ENCODE measurements at regions not wholly inside any gene's neighbourhood (a gene's known extent, or its start where the extent isn't known, plus 50 kb on each side); places are given as distances from the start of the nearest gene placed in this dataset.

- Histone ChIP-seq H3K4me1 (no peaks in the 10 kb centered on the region), H3K27me3 (no peaks in the 10 kb centered on the region), H3K9me3 (no peaks in the 10 kb centered on the region), H3K27ac (no peak overlapping the region), H3K36me3 (replicated peaks in 1 of 2; ENCODE audit: insufficient read depth in 1 of 2, low read depth in 2 of 2) (no peaks in the 10 kb centered on the region), H3K4me3 (no peak overlapping the region)
- DNase-seq (no peak), ATAC-seq (no peak)
- no peak for TF ChIP-seq POLR2A (IDR thresholded peaks at IDR 0.05)
- TF ChIP-seq CTCF (IDR thresholded peaks at IDR 0.05): no peak
- 69 to 79% methylated on average over 4 of the region's 4 CpGs for WGBS, 2 donors
- intact Hi-C loops (cut with DNase I): no loop called here
Observed at GRCh38 chr12:131507094-131507493, 203.8 kb upstream of the SFSWAP start.

- ATAC-seq (no peak), DNase-seq (no peak)
- H3K4me1 ChIP-seq: no peaks in the 10 kb centered on the region
- H3K9me3 ChIP-seq: no peaks in the 10 kb centered on the region
- H3K27me3 ChIP-seq: no peaks in the 10 kb centered on the region
- H3K27ac ChIP-seq: no peak overlapping the region
- 72 to 74% methylated on average over 5 to 9 of the region's 9 CpGs for WGBS, 2 donors
- H3K36me3 ChIP-seq (replicated peaks in 1 of 2; ENCODE audit: insufficient read depth in 1 of 2, low read depth in 2 of 2): no peaks in the 10 kb centered on the region
- TF ChIP-seq CTCF (IDR thresholded peaks at IDR 0.05) (no peak), POLR2A (IDR thresholded peaks at IDR 0.05) (no peak)
- no peak overlapping the region for H3K4me3 ChIP-seq
- intact Hi-C loops (cut with DNase I): no loop called here
Observed at GRCh38 chr12:131507881-131508280, 203.0 kb upstream of the SFSWAP start.

- intact Hi-C loops (cut with DNase I): no loop called here
- Histone ChIP-seq H3K9me3 (no peaks in the 10 kb centered on the region), H3K36me3 (replicated peaks in 1 of 2; ENCODE audit: insufficient read depth in 1 of 2, low read depth in 2 of 2) (no peaks in the 10 kb centered on the region), H3K4me3 (no peak overlapping the region), H3K4me1 (no peaks in the 10 kb centered on the region), H3K27me3 (no peaks in the 10 kb centered on the region), H3K27ac (no peak overlapping the region)
- 69 to 75% methylated on average over 7 of the region's 7 CpGs for WGBS, 2 donors
- ATAC-seq (no peak), DNase-seq (no peak)
- no peak for TF ChIP-seq CTCF (IDR thresholded peaks at IDR 0.05)
- TF ChIP-seq POLR2A (IDR thresholded peaks at IDR 0.05): no peak
Observed at GRCh38 chr12:131509701-131510100, 201.2 kb upstream of the SFSWAP start.

- H3K4me1 ChIP-seq: no peaks in the 10 kb centered on the region
- H3K4me3 ChIP-seq: no peak overlapping the region
- no peak for DNase-seq
- ATAC-seq: no peak
- H3K27ac ChIP-seq: no peak overlapping the region
- H3K36me3 ChIP-seq (replicated peaks in 1 of 2; ENCODE audit: insufficient read depth in 1 of 2, low read depth in 2 of 2): no peaks in the 10 kb centered on the region
- no peak for TF ChIP-seq POLR2A (IDR thresholded peaks at IDR 0.05)
- TF ChIP-seq CTCF (IDR thresholded peaks at IDR 0.05): no peak
- WGBS, 2 donors: 36 to 50% methylated on average over 4 of the region's 4 CpGs
- no peaks in the 10 kb centered on the region for H3K27me3 ChIP-seq
- intact Hi-C loops (cut with DNase I): no loop called here
- H3K9me3 ChIP-seq: no peaks in the 10 kb centered on the region
Observed at GRCh38 chr12:131510431-131510830, 200.5 kb upstream of the SFSWAP start.

- no peak for ATAC-seq
- Histone ChIP-seq H3K27me3 (no peaks in the 10 kb centered on the region), H3K27ac (no peak overlapping the region), H3K4me3 (no peak overlapping the region), H3K9me3 (peaks cover 0 to 6% (median 0%) of the 10 kb centered on the region in 3 donors), H3K36me3 (replicated peaks in 1 of 2; ENCODE audit: insufficient read depth in 1 of 2, low read depth in 2 of 2) (no peaks in the 10 kb centered on the region), H3K4me1 (no peaks in the 10 kb centered on the region)
- intact Hi-C loops (cut with DNase I): no loop called here
- WGBS, 2 donors: 45 to 51% methylated on average over 6 to 7 of the region's 7 CpGs
- DNase-seq: peak in 1 of 4 donors; percentile 33
- no peak for TF ChIP-seq POLR2A (IDR thresholded peaks at IDR 0.05)
- TF ChIP-seq CTCF (IDR thresholded peaks at IDR 0.05): no peak
Observed at GRCh38 chr12:131511391-131511802, 199.5 kb upstream of the SFSWAP start.
